ENCODE measurements at regions not wholly inside any gene's neighbourhood (a gene's known extent, or its start where the extent isn't known, plus 50 kb on each side); places are given as distances from the start of the nearest gene placed in this dataset.

- no peak for DNase-seq (ENCODE audit: extremely low spot score)
- ChIA-PET POLR2A (no interaction called here), CTCF (no interaction called here)
- TF ChIP-seq PKNOX1 (IDR thresholded peaks at IDR 0.05) = no peak
- no peak for TF ChIP-seq ELF4 (IDR thresholded peaks at IDR 0.05)
- no peak for TF ChIP-seq FOXM1 (IDR thresholded peaks at IDR 0.05; ENCODE audit: borderline replicate concordance)
- TF ChIP-seq HDGF (IDR thresholded peaks at IDR 0.05; ENCODE audit: borderline replicate concordance) = no peak
- no peak for TF ChIP-seq BHLHE40 (IDR thresholded peaks at IDR 0.05; ENCODE audit: borderline replicate concordance)
- TF ChIP-seq ZNF384 (IDR thresholded peaks at IDR 0.05) = no peak
- TF ChIP-seq ARNT (IDR thresholded peaks at IDR 0.05) = no peak
- TF ChIP-seq FOXK2 (IDR thresholded peaks at IDR 0.05) = no peak
- no peak for TF ChIP-seq SUZ12 (IDR thresholded peaks at IDR 0.05)
- no peak for TF ChIP-seq CTBP1 (IDR thresholded peaks at IDR 0.05; ENCODE audit: borderline replicate concordance)
Measured at GRCh38 chr5:9953691-9954090, 296.0 kb downstream of the ATPSCKMT start.

GRCh38 chr5:9951865-9952516 lies 297.7 kb downstream of the ATPSCKMT start:
- POLR2A ChIA-PET = no interaction called here
- DNase-seq (ENCODE audit: extremely low spot score) = no peak
- CTCF ChIA-PET = no interaction called here
- TF ChIP-seq FOXM1 (IDR thresholded peaks at IDR 0.05; ENCODE audit: borderline replicate concordance) (no peak), FOXA1 (IDR thresholded peaks at IDR 0.05) (no peak), FOXK2 (IDR thresholded peaks at IDR 0.05) (no peak), ZNF384 (IDR thresholded peaks at IDR 0.05) (no peak), TARDBP (IDR thresholded peaks at IDR 0.05) (no peak), CTBP1 (IDR thresholded peaks at IDR 0.05; ENCODE audit: borderline replicate concordance) (no peak), BHLHE40 (IDR thresholded peaks at IDR 0.05; ENCODE audit: borderline replicate concordance) (no peak), PKNOX1 (IDR thresholded peaks at IDR 0.05) (no peak), LEF1 (IDR thresholded peaks at IDR 0.05; ENCODE audit: borderline replicate concordance) (no peak), ARNT (IDR thresholded peaks at IDR 0.05) (no peak), ELF4 (IDR thresholded peaks at IDR 0.05) (no peak), SUZ12 (IDR thresholded peaks at IDR 0.05) (no peak), L3MBTL2 (conservative IDR thresholded peaks at IDR 0.05) (no peak), SP1 (IDR thresholded peaks at IDR 0.05) (no peak), HDGF (IDR thresholded peaks at IDR 0.05; ENCODE audit: borderline replicate concordance) (no peak)

GRCh38 chr5:9947944-9948343 lies 301.7 kb downstream of the ATPSCKMT start:
- no peak for DNase-seq (ENCODE audit: extremely low spot score)
- POLR2A ChIA-PET = no interaction called here
- CTCF ChIA-PET = no interaction called here
- TF ChIP-seq SUZ12 (IDR thresholded peaks at IDR 0.05) (no peak), HDGF (IDR thresholded peaks at IDR 0.05; ENCODE audit: borderline replicate concordance) (no peak), L3MBTL2 (conservative IDR thresholded peaks at IDR 0.05) (no peak), PKNOX1 (IDR thresholded peaks at IDR 0.05) (no peak), LEF1 (IDR thresholded peaks at IDR 0.05; ENCODE audit: borderline replicate concordance) (no peak), ARNT (IDR thresholded peaks at IDR 0.05) (no peak)

- ChIA-PET CTCF (no interaction called here), POLR2A (no interaction called here)
- DNase-seq (ENCODE audit: extremely low spot score) = no peak
- no peak for TF ChIP-seq LEF1 (IDR thresholded peaks at IDR 0.05; ENCODE audit: borderline replicate concordance)
- TF ChIP-seq TARDBP (IDR thresholded peaks at IDR 0.05) = no peak
- no peak for TF ChIP-seq ZNF384 (IDR thresholded peaks at IDR 0.05)
- no peak for TF ChIP-seq FOXA1 (IDR thresholded peaks at IDR 0.05)
- no peak for TF ChIP-seq PKNOX1 (IDR thresholded peaks at IDR 0.05)
- no peak for TF ChIP-seq ARNT (IDR thresholded peaks at IDR 0.05)
- TF ChIP-seq ELF4 (IDR thresholded peaks at IDR 0.05) = no peak
- TF ChIP-seq CTBP1 (IDR thresholded peaks at IDR 0.05; ENCODE audit: borderline replicate concordance) = no peak
- no peak for TF ChIP-seq SUZ12 (IDR thresholded peaks at IDR 0.05)
- no peak for TF ChIP-seq SP1 (IDR thresholded peaks at IDR 0.05)
- no peak for TF ChIP-seq BHLHE40 (IDR thresholded peaks at IDR 0.05; ENCODE audit: borderline replicate concordance)
Measured at GRCh38 chr5:9947225-9947714, 302.4 kb downstream of the ATPSCKMT start.

- DNase-seq (ENCODE audit: extremely low spot score) = no peak
- CTCF ChIA-PET = no interaction called here
- POLR2A ChIA-PET = no interaction called here
- TF ChIP-seq SUZ12 (IDR thresholded peaks at IDR 0.05) (no peak), SP1 (IDR thresholded peaks at IDR 0.05) (no peak), ZNF384 (IDR thresholded peaks at IDR 0.05) (no peak), TARDBP (IDR thresholded peaks at IDR 0.05) (no peak), HDGF (IDR thresholded peaks at IDR 0.05; ENCODE audit: borderline replicate concordance) (no peak)
Measured at GRCh38 chr5:9932770-9933169, 302.6 kb upstream of the TAS2R1 start.

GRCh38 chr5:9930156-9930555 lies 300.0 kb upstream of the TAS2R1 start:
- ChIA-PET POLR2A (no interaction called here), CTCF (no interaction called here)
- DNase-seq (ENCODE audit: extremely low spot score) = no peak
- no peak for TF ChIP-seq NFRKB (IDR thresholded peaks at IDR 0.05)
- no peak for TF ChIP-seq ELF4 (IDR thresholded peaks at IDR 0.05)
- no peak for TF ChIP-seq FOXM1 (IDR thresholded peaks at IDR 0.05; ENCODE audit: borderline replicate concordance)
- TF ChIP-seq CTBP1 (IDR thresholded peaks at IDR 0.05; ENCODE audit: borderline replicate concordance) = no peak
- no peak for TF ChIP-seq ARNT (IDR thresholded peaks at IDR 0.05)
- no peak for TF ChIP-seq BHLHE40 (IDR thresholded peaks at IDR 0.05; ENCODE audit: borderline replicate concordance)
- no peak for TF ChIP-seq LEF1 (IDR thresholded peaks at IDR 0.05; ENCODE audit: borderline replicate concordance)
- no peak for TF ChIP-seq SP1 (IDR thresholded peaks at IDR 0.05)
- TF ChIP-seq SUZ12 (IDR thresholded peaks at IDR 0.05) = no peak
- no peak for TF ChIP-seq ZNF384 (IDR thresholded peaks at IDR 0.05)
- TF ChIP-seq FOXK2 (IDR thresholded peaks at IDR 0.05) = no peak
